ENCODE measurements at regions not wholly inside any gene's neighbourhood (a gene's known extent, or its start where the extent isn't known, plus 50 kb on each side); places are given as distances from the start of the nearest gene placed in this dataset.

GRCh38 chr2:59959944-59960343, 593.5 kb downstream of the BCL11A start:
- DNase-seq: no peak

GRCh38 chr2:59957504-59957903, 596.0 kb downstream of the BCL11A start:
- DNase-seq: no peak

- DNase-seq: no peak
Observed at GRCh38 chr2:59956981-59957380, 596.5 kb downstream of the BCL11A start.

GRCh38 chr2:59947917-59948541, 605.4 kb downstream of the BCL11A start:
- no peak for DNase-seq

DNA sequence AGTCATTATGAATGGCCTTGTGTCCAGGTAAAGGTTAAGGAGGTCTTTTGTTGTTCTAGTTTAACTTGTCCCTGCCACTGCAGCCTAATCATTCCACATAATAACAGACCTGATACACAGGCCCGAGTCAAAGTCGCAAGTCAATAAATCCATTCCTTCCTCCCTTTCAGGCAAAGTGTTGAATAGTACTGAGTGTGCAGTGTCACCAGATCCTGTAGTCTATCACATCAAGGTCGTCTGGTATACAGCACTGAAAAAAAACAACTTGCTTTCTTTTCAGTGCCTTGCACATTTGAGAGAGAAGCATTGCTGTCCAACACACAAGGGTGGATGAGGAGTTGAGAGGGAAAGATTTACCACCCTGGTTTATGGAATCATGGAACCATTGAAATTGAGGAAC, 606.2 kb downstream of the BCL11A start:
- DNase-seq: no peak

- no peak for DNase-seq
Observed at GRCh38 chr2:59939236-59939635, 614.2 kb downstream of the BCL11A start.

DNA sequence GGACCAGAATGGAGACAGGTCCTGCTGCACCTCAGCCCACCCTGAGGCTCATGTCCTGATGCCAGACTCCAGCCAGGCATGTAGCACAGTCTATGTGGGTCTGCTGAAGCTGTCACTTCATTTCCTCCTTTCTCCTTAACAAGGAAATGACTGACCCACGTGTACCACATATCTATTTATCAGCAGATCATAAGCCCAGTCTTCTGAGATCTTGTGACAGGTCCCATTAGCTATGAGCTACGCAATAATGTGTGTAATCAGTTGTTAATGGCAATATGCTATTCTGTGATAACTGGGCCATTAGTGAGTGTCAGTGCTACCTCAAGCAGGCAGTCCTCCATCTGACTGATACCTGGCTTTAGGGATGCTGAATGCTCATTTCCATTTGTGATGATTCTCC, 615.3 kb downstream of the BCL11A start:
- DNase-seq: no peak

DNA sequence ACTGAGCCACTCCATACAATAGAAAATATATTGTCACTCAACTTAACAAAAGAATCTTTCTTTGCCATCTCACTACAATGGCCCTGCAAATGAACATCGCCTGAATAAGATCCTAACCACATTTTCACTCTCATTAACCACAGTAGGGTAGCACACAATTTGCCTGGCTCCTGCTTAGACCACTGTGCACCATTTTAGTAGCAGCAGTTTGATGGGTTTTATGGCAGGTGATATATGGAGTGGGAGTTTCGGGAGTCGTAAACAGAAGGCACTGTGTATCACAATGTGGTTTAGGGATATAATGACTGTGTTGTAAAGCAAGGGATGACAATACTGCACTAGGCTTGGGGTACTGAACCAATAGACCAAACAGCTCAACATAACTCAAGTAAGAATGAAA, 617.4 kb downstream of the BCL11A start:
- DNase-seq: no peak

DNA sequence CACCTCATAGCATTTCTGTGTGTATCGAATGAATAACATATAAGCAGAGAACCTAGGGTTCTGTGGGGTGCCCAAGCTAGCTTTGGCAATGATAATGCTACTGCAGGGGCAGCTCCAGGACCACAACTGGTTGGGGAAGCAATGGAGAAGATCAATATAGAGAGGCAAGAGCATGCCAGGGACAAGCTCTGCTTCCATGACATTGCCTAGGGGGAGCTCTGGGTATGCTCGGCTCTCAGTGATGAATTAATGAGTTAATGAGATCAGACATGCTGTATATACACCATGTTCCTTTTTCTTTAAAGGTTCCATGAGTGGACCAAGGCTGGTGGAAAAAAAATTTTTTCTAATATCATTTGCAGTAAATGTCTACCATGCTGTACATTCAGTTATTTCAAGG, 618.4 kb downstream of the BCL11A start:
- DNase-seq: no peak

DNA sequence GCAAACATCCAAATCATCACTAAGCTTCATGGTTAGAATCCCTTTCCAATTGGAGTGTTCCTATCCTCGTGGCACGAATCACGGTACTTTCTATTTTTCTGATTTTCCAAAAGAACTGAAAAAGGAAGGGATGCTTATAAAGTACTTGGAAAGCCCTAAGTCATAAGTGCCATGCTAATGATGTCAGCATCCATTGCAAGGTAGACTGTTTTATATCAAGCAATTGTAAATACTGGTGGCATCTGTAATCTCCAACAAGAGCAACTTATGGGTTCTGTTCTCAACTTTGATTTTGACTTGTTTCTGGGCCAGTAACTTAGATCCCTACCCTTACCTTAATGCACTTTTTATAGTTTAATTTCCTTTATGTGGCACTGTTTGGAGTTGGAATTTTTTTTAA, 619.5 kb downstream of the BCL11A start:
- DNase-seq: no peak

DNA sequence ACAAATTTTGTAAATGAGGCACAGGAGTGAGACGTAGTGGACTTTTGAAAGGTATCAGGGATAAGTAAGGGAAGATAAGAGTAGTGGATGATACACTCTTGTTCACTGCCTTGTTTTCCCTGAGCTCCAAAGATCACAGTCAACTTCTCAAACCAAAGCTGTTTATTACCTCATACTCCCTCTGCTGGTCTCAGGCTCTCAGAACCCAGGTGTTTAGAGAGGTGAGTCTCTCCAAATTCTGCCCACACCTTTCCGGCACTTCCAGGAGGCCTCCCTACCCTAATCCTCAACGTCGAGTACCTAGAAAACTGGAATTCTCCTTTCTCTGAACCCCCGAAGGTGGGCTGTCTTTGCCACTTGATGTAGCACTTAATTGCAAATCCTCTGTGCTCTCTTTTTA, 621.1 kb downstream of the BCL11A start:
- DNase-seq: no peak

- DNase-seq: no peak
Observed at GRCh38 chr2:59930430-59930829, 623.0 kb downstream of the BCL11A start.

DNA sequence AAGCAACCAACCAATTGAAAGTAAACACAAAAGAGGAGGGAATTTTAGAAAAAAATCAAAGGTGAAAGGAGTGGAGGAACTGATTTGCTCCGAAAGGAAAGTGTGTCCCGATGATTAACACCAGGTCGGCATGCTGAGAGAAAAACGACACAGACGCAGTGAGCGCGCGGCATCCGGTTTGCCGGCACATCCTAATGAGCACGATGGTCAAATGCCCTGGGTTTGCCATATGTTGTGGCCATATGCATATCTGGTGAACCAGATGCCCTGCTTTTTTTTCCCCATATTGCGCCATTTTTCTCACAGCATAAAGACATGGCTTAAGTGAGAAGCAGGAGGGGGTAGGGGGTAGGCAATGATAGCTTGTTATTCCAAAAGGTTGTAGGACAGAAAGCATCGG, 626.7 kb downstream of the BCL11A start:
- DNase-seq: no peak

- DNase-seq: no peak
Observed at GRCh38 chr2:59925321-59925720, 628.1 kb downstream of the BCL11A start.

DNA sequence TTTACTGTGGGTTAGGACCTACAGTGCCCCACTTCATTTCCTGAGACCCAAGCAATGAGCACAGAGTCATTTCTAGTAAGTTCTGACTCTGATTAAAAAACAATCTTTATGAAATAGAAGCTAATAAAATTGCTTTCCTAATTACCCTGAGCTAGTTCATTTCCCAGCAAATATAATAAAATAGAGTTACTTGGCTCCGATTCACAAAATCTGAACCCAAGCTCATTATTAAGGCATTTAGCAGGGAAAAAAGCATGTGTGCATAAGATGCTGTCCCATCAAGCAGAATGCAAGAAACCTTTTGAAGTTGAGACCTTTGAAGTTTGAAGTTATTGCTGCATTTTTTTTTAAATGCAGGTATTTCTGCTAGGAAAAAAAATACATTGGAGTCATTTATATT, 629.1 kb downstream of the BCL11A start:
- DNase-seq: no peak

- no peak for DNase-seq
Observed at GRCh38 chr2:59922450-59922849, 631.0 kb downstream of the BCL11A start.

- DNase-seq: no peak
Observed at GRCh38 chr2:59921743-59922142, 631.7 kb downstream of the BCL11A start.

DNA sequence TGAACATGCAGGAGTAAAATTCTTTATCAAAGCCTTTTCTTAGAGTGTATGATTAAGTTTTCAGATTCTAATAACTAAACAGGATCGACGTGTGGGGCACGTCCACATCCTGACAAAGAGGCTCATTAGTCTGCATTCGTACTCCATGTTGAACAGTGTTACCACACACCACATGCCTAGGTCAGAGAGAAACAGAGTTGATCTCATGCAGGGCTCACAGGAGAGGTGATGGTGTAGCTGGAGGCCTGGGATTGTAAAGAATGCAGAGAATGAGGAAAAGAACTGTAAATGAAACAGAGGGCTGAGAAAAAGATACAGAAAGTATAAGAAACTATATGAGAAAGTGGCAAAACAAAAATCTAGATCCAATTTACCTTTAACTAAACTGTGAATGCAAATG, 632.5 kb downstream of the BCL11A start:
- no peak for DNase-seq

DNA sequence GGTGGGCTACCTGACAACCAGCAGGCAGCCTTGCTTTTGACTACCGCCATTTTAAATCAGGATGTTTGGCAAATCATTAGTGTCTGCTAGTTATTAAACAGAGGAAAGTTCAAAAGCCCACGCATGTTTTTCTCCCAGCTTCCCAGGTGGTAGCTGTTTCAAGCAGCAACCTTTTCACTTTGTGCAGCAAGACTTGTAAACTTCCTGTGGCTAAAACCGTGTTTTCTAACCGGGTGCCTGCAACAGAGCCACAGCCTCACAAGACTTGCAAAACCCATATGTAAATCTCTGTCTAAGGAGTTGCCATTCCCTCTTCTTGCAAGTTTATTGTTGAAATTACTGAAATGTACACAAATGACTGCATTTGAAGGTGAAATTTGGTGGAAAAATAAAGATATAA, 633.1 kb downstream of the BCL11A start:
- no peak for DNase-seq

GRCh38 chr2:59919579-59919978, 633.9 kb downstream of the BCL11A start:
- DNase-seq: no peak

DNA sequence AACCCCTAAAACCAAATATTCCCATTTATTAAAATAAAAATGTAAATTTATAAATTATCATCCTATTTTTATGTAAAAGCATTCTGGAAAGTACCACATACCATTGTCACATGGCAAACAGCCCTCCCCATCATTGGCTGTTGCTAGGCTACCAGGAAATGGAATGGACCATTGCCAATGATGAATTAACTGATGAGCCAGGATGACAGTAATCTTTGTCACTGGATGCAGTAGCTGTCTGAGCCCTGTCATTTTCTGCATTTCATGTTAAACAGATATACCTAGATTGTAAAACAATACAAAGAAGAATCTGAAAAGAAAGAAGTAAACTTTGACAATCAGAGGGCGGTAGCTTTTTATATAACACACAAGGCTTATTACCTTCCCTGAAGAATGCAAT, 641.4 kb downstream of the BCL11A start:
- DNase-seq: no peak

GRCh38 chr2:59910166-59910565, 643.3 kb downstream of the BCL11A start:
- no peak for DNase-seq

GRCh38 chr2:59909147-59909546, 644.3 kb downstream of the BCL11A start:
- peak; percentile 5 for DNase-seq

- DNase-seq: no peak
Observed at GRCh38 chr2:59905731-59906130, 647.7 kb downstream of the BCL11A start.

GRCh38 chr2:59903994-59904544, 649.4 kb downstream of the BCL11A start:
- DNase-seq: no peak
